Keratinocyte (primary cell): ENCODE measurements at regions not wholly inside any gene's neighbourhood (a gene's known extent, or its start where the extent isn't known, plus 50 kb on each side); places are given as distances from the start of the nearest gene placed in this dataset.

Experiments
- CTCF ChIP-seq, 3 experiments: IDR thresholded peaks in 1 of 3; conservative IDR thresholded peaks in 1 of 3; optimal IDR thresholded peaks in 1 of 3; 2 replicates in 2 of 3; 3 replicates in 1 of 3; pipeline versions ENCODE3 to v1.5.1; 2011; ENCODE audit warnings: low read length in 3 of 3, mild to moderate bottlenecking in 3 of 3, moderate library complexity in 2 of 3, control low read depth in 1 of 3, inconsistent platforms in 1 of 3; ENCODE audit not compliant: insufficient read depth in 2 of 3; ENCODE audit errors: extremely low read depth in 1 of 3
- EZH2 ChIP-seq: IDR thresholded peaks from one replicate; pipeline ENCODE4 v1.6.1; 2012; ENCODE audit warnings: inconsistent platforms, mild to moderate bottlenecking, low read length, moderate library complexity

- TF ChIP-seq CTCF (optimal IDR thresholded peaks at IDR 0.05 in 1 of 3, IDR thresholded peaks at IDR 0.05 in 1 of 3, conservative IDR thresholded peaks at IDR 0.05 in 1 of 3; ENCODE audit: extremely low read depth in 1 of 3, insufficient read depth in 2 of 3, low read length in 3 of 3) = peak in 1 of 3 experiments; percentile 13
- no peak for TF ChIP-seq EZH2
Observed at GRCh38 chr5:96219580-96220281, 213.3 kb downstream of the PCSK1 start.
